Fibroblast of pulmonary artery (primary cell): ENCODE measurements at regions not wholly inside any gene's neighbourhood (a gene's known extent, or its start where the extent isn't known, plus 50 kb on each side); places are given as distances from the start of the nearest gene placed in this dataset.

Experiments used
- DNase-seq: peaks from one replicate; pipeline ENCODE4 v3.0.0-alpha.2; 2010; ENCODE audit warnings: low read depth
- H3K4me3 ChIP-seq: replicated peaks from 2 replicates; pipeline ENCODE4 v1.5.1; 2011; ENCODE audit warnings: low read depth, mild to moderate bottlenecking, control low read depth, low read length, moderate library complexity
- TF ChIP-seq, protein P1 (sequence below): IDR thresholded peaks from 2 replicates; pipeline ENCODE4 v1.5.1; 2011; ENCODE audit warnings: mild to moderate bottlenecking, control low read depth, low read length, inconsistent platforms; ENCODE audit errors: missing control alignments

DNA sequence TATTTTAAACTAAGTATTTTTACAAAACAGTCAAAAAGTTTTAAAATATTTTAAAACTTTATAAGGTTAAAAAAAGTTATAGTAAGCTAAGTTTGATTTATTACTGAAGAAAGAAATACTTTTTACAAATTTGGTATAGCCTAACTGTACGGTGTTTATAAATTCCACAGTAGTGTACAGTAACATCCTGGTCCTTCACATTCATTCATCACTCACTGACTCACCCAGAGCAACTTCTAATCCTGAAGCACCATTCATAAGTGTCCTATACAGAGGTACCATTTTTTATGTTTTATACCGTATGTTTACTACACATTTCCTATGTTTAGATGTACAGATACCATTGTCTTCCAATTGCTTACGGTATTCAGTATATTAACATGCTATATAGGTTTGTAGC is 170.0 kb downstream of the KLHL28 start:
- TF ChIP-seq, protein P1, sequence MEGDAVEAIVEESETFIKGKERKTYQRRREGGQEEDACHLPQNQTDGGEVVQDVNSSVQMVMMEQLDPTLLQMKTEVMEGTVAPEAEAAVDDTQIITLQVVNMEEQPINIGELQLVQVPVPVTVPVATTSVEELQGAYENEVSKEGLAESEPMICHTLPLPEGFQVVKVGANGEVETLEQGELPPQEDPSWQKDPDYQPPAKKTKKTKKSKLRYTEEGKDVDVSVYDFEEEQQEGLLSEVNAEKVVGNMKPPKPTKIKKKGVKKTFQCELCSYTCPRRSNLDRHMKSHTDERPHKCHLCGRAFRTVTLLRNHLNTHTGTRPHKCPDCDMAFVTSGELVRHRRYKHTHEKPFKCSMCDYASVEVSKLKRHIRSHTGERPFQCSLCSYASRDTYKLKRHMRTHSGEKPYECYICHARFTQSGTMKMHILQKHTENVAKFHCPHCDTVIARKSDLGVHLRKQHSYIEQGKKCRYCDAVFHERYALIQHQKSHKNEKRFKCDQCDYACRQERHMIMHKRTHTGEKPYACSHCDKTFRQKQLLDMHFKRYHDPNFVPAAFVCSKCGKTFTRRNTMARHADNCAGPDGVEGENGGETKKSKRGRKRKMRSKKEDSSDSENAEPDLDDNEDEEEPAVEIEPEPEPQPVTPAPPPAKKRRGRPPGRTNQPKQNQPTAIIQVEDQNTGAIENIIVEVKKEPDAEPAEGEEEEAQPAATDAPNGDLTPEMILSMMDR, result no peak
- no peak for DNase-seq
- no peak overlapping the region for H3K4me3 ChIP-seq

DNA sequence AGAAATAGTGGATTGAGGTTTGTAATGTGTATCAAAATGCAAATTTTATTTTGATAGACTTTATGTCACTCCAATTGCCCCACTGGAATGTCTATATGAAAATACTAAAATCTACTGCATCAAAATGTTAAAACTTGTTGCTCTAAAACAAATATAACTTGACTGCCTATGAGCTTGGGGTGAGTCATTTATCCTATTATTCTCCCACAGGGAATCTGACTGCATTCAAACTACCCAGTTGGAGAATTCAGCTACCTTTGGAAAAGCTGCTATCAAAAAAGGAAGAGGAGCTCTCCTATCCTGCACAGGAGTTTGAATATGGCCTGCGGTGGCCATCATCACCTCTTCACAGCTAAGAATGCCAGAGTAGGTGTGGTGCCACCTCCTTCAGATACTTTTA is 173.1 kb downstream of the KLHL28 start:
- no peak for DNase-seq
- TF ChIP-seq, protein P1, result no peak
- no peak overlapping the region for H3K4me3 ChIP-seq

GRCh38 chr14:44785096-44785495 is 176.7 kb downstream of the KLHL28 start:
- H3K4me3 ChIP-seq, result no peak overlapping the region
- TF ChIP-seq, protein P1, result no peak
- peak; percentile 69 for DNase-seq

GRCh38 chr14:44783901-44784300 is 177.8 kb downstream of the KLHL28 start:
- DNase-seq, result no peak
- no peak overlapping the region for H3K4me3 ChIP-seq
- TF ChIP-seq, protein P1, result no peak

DNA sequence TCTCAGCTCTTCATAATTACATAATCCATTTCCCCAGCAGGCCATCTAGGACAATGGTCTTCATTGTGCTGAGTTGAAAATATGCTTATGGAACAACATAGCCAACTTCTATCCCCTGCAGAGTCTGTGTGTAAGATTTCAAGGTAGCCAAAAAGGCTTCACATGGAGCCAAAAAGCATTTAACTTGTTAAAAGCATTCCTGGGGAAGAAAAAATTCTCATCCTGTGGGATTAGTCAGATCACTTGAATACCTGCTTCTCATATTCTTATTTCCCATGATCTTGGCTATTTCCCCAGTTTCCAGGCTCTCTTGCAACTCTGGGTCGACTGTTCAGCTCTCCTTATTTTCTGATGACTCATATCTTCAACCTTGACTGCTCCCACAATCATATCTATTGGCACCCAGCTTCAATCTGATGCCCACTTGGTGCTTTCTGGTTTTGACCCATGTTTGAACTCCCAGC is 178.9 kb downstream of the KLHL28 start:
- TF ChIP-seq, protein P1, result no peak
- DNase-seq, result peak; percentile 86
- H3K4me3 ChIP-seq, result no peak overlapping the region

GRCh38 chr14:44780989-44781388 is 180.8 kb downstream of the KLHL28 start:
- DNase-seq, result no peak
- no peak overlapping the region for H3K4me3 ChIP-seq
- TF ChIP-seq, protein P1, result no peak

- H3K4me3 ChIP-seq, result no peak overlapping the region
- peak; percentile 93 for DNase-seq
- TF ChIP-seq, protein P1, result no peak
Measured at GRCh38 chr14:44778604-44779003, 183.1 kb downstream of the KLHL28 start.
